IMR-90 (cell line): ENCODE measurements at regions not wholly inside any gene's neighbourhood (a gene's known extent, or its start where the extent isn't known, plus 50 kb on each side); places are given as distances from the start of the nearest gene placed in this dataset.

ENCODE experiments used
- ATAC-seq: fragments of 200-7000 bp; cut with Tn5 transposase; 2 replicates; pipeline ENCODE4 v1.9.1; 2020; ENCODE audit warnings: low read depth, mild to moderate bottlenecking, moderate library complexity
- BruUV-seq: library from RNA; stranded (reverse); fragments of 400-500 nt; replicated peaks from 2 replicates; lab custom pipeline; 2021; lab: Mats Ljungman, UMichigan
- CTCF ChIA-PET: fragments of 300-600 bp; formaldehyde crosslinking; extraction: SDS; loops from one replicate; lab custom pipeline; 2021; ENCODE audit warnings: antibody characterized with exemption; lab: Yijun Ruan, JAX
- POLR2A ChIA-PET: fragments of 300-600 bp; sonication (Branson Sonifier 250); formaldehyde crosslinking; loops from one replicate; lab custom pipeline; 2022; ENCODE audit warnings: antibody characterized with exemption; ENCODE audit not compliant: unreplicated experiment; lab: Charles Lee
- DNase-seq: peaks from one replicate; pipeline ENCODE4 v3.0.0; 2013
- H2AFZ ChIP-seq: replicated peaks from 2 replicates; pipeline ENCODE3; 2013; ENCODE audit warnings: low read length, mild to moderate bottlenecking; ENCODE audit not compliant: poor library complexity
- H2AK5ac ChIP-seq: 2 replicates; pipeline ENCODE4 v1.6.1; 2013; ENCODE audit warnings: low read depth, low read length, inconsistent platforms
- H2AK9ac ChIP-seq: replicated peaks from 2 replicates; pipeline ENCODE3; 2013; ENCODE audit warnings: mild to moderate bottlenecking, low read depth, low read length, moderate library complexity; ENCODE audit not compliant: poor library complexity
- H2BK120ac ChIP-seq: 2 replicates; pipeline ENCODE4 v1.6.1; 2013; ENCODE audit warnings: low read depth, low read length, inconsistent platforms
- H2BK15ac ChIP-seq: 3 replicates; pipeline ENCODE4 v1.6.1; 2013; ENCODE audit warnings: low read depth, low read length, inconsistent platforms
- H2BK20ac ChIP-seq: 2 replicates; pipeline ENCODE4 v1.6.1; 2013; ENCODE audit warnings: low read depth, mild to moderate bottlenecking, inconsistent platforms, low read length, moderate library complexity
- H2BK5ac ChIP-seq: 2 replicates; pipeline ENCODE4 v1.6.1; 2013; ENCODE audit warnings: mild to moderate bottlenecking, low read depth, low read length, inconsistent platforms; ENCODE audit not compliant: poor library complexity, severe bottlenecking
- H3K14ac ChIP-seq: replicated peaks from 2 replicates; pipeline ENCODE4 v1.6.1; 2013; ENCODE audit warnings: low read depth, low read length, inconsistent platforms
- H3K18ac ChIP-seq: 2 replicates; pipeline ENCODE4 v1.6.1; 2013; ENCODE audit warnings: low read depth, low read length, control low read depth
- H3K23ac ChIP-seq: 2 replicates; pipeline ENCODE4 v1.6.1; 2013; ENCODE audit warnings: low read depth, low read length, inconsistent platforms
- H3K27ac ChIP-seq: 2 replicates; pipeline ENCODE4 v1.5.1; 2013; ENCODE audit warnings: mild to moderate bottlenecking, control low read depth, low read length; ENCODE audit not compliant: insufficient read depth
- H3K27me3 ChIP-seq: 2 replicates; pipeline ENCODE4 v1.6.1; 2013; ENCODE audit warnings: low read length; ENCODE audit not compliant: control insufficient read depth, insufficient read depth
- H3K36me3 ChIP-seq: 2 replicates; pipeline ENCODE4 v1.6.1; 2013; ENCODE audit warnings: low read length, mixed read lengths; ENCODE audit not compliant: control insufficient read depth, insufficient read depth
- H3K4ac ChIP-seq: 2 replicates; pipeline ENCODE4 v1.6.1; 2013; ENCODE audit warnings: low read depth, low read length, inconsistent platforms
- H3K4me1 ChIP-seq: 2 replicates; pipeline ENCODE4 v1.6.1; 2013; ENCODE audit warnings: low read length, mixed read lengths; ENCODE audit not compliant: control insufficient read depth, insufficient read depth
- H3K4me2 ChIP-seq: 2 replicates; pipeline ENCODE4 v1.6.1; 2013; ENCODE audit warnings: low read depth, mild to moderate bottlenecking, control low read depth, low read length, moderate library complexity
- H3K4me3 ChIP-seq: 2 replicates; pipeline ENCODE4 v1.5.1; 2013; ENCODE audit warnings: low read depth, mild to moderate bottlenecking, control low read depth, low read length, moderate library complexity; ENCODE audit not compliant: insufficient read depth
- H3K56ac ChIP-seq: 2 replicates; pipeline ENCODE4 v1.6.1; 2013; ENCODE audit warnings: low read length, inconsistent platforms; ENCODE audit not compliant: insufficient read depth; ENCODE audit errors: extremely low read depth
- H3K79me1 ChIP-seq, 2 experiments: 2 replicates each; pipeline ENCODE4 v1.6.1; 2013; ENCODE audit warnings: low read length in 2 of 2, inconsistent platforms in 1 of 2, low read depth in 1 of 2
- H3K9ac ChIP-seq: 2 replicates; pipeline ENCODE4 v1.6.1; 2013; ENCODE audit warnings: low read depth, low read length, control low read depth
- H3K9me1 ChIP-seq: 2 replicates; pipeline ENCODE4 v1.6.1; 2013; ENCODE audit warnings: low read length, inconsistent platforms; ENCODE audit not compliant: insufficient read depth
- H3K9me3 ChIP-seq: 2 replicates; pipeline ENCODE4 v1.6.1; 2013; ENCODE audit warnings: low read length; ENCODE audit not compliant: control insufficient read depth, insufficient read depth
- H4K20me1 ChIP-seq: 2 replicates; pipeline ENCODE4 v1.6.1; 2013; ENCODE audit warnings: low read length, inconsistent platforms; ENCODE audit not compliant: insufficient read depth
- H4K5ac ChIP-seq: 2 replicates; pipeline ENCODE4 v1.6.1; 2013; ENCODE audit warnings: mild to moderate bottlenecking, low read depth, low read length, control low read depth
- H4K8ac ChIP-seq, 2 experiments: 2 replicates each; pipeline ENCODE4 v1.6.1; 2013; ENCODE audit warnings: low read depth in 2 of 2, low read length in 2 of 2, control low read depth in 1 of 2, inconsistent platforms in 1 of 2
- H4K91ac ChIP-seq: 2 replicates; pipeline ENCODE4 v1.6.1; 2013; ENCODE audit warnings: low read depth, low read length, inconsistent platforms; ENCODE audit not compliant: insufficient read depth
- BHLHE40 ChIP-seq: fragments of 150-350 bp; IDR thresholded peaks from 2 replicates; pipeline ENCODE4 v1.6.1; 2016; ENCODE audit warnings: mild to moderate bottlenecking, low read depth, low read length
- CEBPB ChIP-seq: IDR thresholded peaks from 2 replicates; pipeline ENCODE4 v1.6.1; 2012; ENCODE audit warnings: low read depth, low read length, improper control_type of control experiment
- CHD1 ChIP-seq: IDR thresholded peaks from 2 replicates; pipeline ENCODE4 v1.6.1; 2012; ENCODE audit warnings: low read depth, low read length, improper control_type of control experiment
- CTCF ChIP-seq: conservative IDR thresholded peaks from 2 replicates; pipeline ENCODE4 v1.5.1; 2012; ENCODE audit warnings: mild to moderate bottlenecking, low read depth, low read length, improper control_type of control experiment
- ELK1 ChIP-seq: fragments of 150-350 bp; IDR thresholded peaks from 2 replicates; pipeline ENCODE4 v1.6.1; 2016; ENCODE audit warnings: low read depth, mild to moderate bottlenecking, low read length, moderate library complexity, borderline replicate concordance
- FOS ChIP-seq: fragments of 150-350 bp; IDR thresholded peaks from 2 replicates; pipeline ENCODE4 v1.6.1; 2016; ENCODE audit warnings: low read depth, low read length
- MAFK ChIP-seq: IDR thresholded peaks from 2 replicates; pipeline ENCODE4 v1.6.1; 2012; ENCODE audit warnings: low read depth, low read length, improper control_type of control experiment
- MAZ ChIP-seq: IDR thresholded peaks from 2 replicates; pipeline ENCODE4 v1.6.1; 2012; ENCODE audit warnings: low read depth, mild to moderate bottlenecking, low read length, improper control_type of control experiment, moderate library complexity, borderline replicate concordance
- MXI1 ChIP-seq: IDR thresholded peaks from 2 replicates; pipeline ENCODE4 v1.6.1; 2012; ENCODE audit warnings: low read depth, mild to moderate bottlenecking, low read length, moderate library complexity, borderline replicate concordance
- NFE2L2 ChIP-seq: fragments of 150-350 bp; IDR thresholded peaks from 2 replicates; pipeline ENCODE4 v1.6.1; 2016; ENCODE audit warnings: low read depth, mild to moderate bottlenecking, low read length
- POLR2A ChIP-seq: IDR thresholded peaks from 2 replicates; pipeline ENCODE4 v1.6.1; 2012; ENCODE audit warnings: mild to moderate bottlenecking, low read depth, low read length
- RAD21 ChIP-seq: IDR thresholded peaks from 2 replicates; pipeline ENCODE4 v1.6.1; 2012; ENCODE audit warnings: low read length, improper control_type of control experiment
- RCOR1 ChIP-seq: IDR thresholded peaks from 2 replicates; pipeline ENCODE4 v1.6.1; 2012; ENCODE audit warnings: mild to moderate bottlenecking, low read length, improper control_type of control experiment; ENCODE audit not compliant: insufficient replicate concordance
- RFX5 ChIP-seq: IDR thresholded peaks from 2 replicates; pipeline ENCODE4 v1.8.0; 2012; ENCODE audit warnings: low read depth, mild to moderate bottlenecking, low read length, moderate library complexity
- WGBS, 2 experiments: methylation state at CpG; one replicate each; pipeline versions ENCODE4 v1.1.5 to v1.1.7; 2013; ENCODE audit warnings: missing lambda C conversion rate in 2 of 2; ENCODE audit not compliant: insufficient read length in 1 of 2; ENCODE audit errors: extremely low coverage in 2 of 2; 5-methylcytosine and 5-hydroxymethylcytosine counted together
- dilution Hi-C: fragments of 300-500 bp; cut with HindIII; formaldehyde crosslinking; loops from one replicate; pipeline ENCODE4 v1.14.3; 2018; ENCODE audit warnings: low sequenced_read_pairs; ENCODE audit not compliant: unreplicated experiment
- in situ Hi-C: fragments of 300-500 bp; cut with MboI; formaldehyde crosslinking; loops from 3 replicates; pipeline ENCODE4 v1.14.3; 2019; ENCODE audit warnings: low sequenced_read_pairs, inconsistent platforms, mixed read lengths
- intact Hi-C: fragments of 100-400 bp; cut with micrococcal nuclease; formaldehyde crosslinking; loops from 2 replicates; pipeline ENCODE4 v1.10.0; 2022

DNA sequence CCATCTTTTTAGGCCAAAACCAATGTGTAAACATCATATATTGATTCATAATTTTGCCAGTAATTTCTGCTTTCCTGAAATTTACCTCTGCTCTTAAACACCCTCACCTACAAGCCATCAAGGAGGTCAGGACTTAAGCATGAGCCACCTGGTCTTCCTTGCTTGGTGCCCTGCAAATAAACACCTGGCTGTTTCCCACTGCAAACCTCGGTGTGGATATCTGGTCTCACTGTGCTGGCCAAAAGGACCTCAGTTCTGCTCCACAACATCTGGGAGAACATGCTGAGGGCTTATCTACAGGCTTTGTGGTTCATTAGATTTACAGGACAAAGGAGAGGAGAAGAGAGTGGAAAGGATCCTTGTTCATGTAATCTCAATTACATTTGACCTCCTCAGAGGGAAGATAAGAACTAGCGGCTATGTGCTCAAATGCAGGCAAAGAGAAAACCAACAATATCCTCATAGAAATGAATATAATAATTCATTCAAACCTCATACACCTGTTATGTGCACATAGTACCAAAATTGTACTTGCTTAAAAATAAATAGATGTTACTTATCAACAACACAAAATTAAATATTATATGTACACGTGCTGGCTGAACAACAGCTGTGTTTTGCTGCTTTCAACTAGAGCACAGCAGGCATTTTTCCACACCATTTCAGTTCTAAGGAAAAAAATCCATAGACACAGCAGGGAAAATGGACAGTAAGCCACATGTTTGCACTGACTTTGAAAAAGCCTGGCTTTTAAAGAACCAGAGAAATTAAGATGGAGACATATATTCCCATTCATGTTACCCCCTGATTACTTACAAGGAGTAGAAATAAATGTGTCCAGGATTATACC, 465.1 kb downstream of the LPIN1 start:
- dilution Hi-C loops (no loop called here), in situ Hi-C loops (no loop called here)

More for the DNA sequence above, 465.1 kb downstream of the LPIN1 start:
- no TSS peak for BruUV-seq
- TF ChIP-seq MAFK: no peak
- TF ChIP-seq RFX5: no peak
- TF ChIP-seq MAZ: no peak
- TF ChIP-seq BHLHE40: no peak
- TF ChIP-seq MXI1: no peak
- no peak for TF ChIP-seq FOS
- no peak for TF ChIP-seq RAD21
- no peak for TF ChIP-seq RCOR1
- no peak for TF ChIP-seq POLR2A
- no peak for TF ChIP-seq ELK1
- TF ChIP-seq CHD1: no peak
- no peak for TF ChIP-seq NFE2L2
- TF ChIP-seq CTCF: no peak
- TF ChIP-seq CEBPB: no peak
- no peak overlapping the region for H3K23ac ChIP-seq
- intact Hi-C loops: no loop called here
- H3K4me2 ChIP-seq: no peak overlapping the region
- H3K9me1 ChIP-seq: no peaks in the 10 kb centered on the region
- H3K4ac ChIP-seq: no peak overlapping the region
- H2AFZ ChIP-seq: no peak overlapping the region
- H3K9me3 ChIP-seq: no peaks in the 10 kb centered on the region
- no peaks in the 10 kb centered on the region for H3K79me1 ChIP-seq
- H2BK120ac ChIP-seq: no peak overlapping the region
- no peak overlapping the region for H3K27ac ChIP-seq
- no peak overlapping the region for H3K56ac ChIP-seq
- H2AK5ac ChIP-seq: no peak overlapping the region
- H4K20me1 ChIP-seq: no peaks in the 10 kb centered on the region
- ATAC-seq (no peak), DNase-seq (no peak)
- H3K4me1 ChIP-seq: no peaks in the 10 kb centered on the region
- H2BK5ac ChIP-seq: no peak overlapping the region
- ChIA-PET CTCF (no interaction called here), POLR2A (no interaction called here)
- H3K14ac ChIP-seq: no peak overlapping the region
- H2BK15ac ChIP-seq: no peak overlapping the region
- H4K91ac ChIP-seq: no peak overlapping the region
- H3K4me3 ChIP-seq: no peak overlapping the region
- no peak overlapping the region for H4K5ac ChIP-seq
- H3K27me3 ChIP-seq: no peaks in the 10 kb centered on the region
- no peak overlapping the region for H4K8ac ChIP-seq
- H2AK9ac ChIP-seq: no peak overlapping the region
- no peak overlapping the region for H3K18ac ChIP-seq
- H2BK20ac ChIP-seq: no peak overlapping the region
- no peaks in the 10 kb centered on the region for H3K36me3 ChIP-seq
- no peak overlapping the region for H3K9ac ChIP-seq
- no CpG with 5 or more reads among the region's 3 CpGs for WGBS, 2 experiments
